ENCODE measurements at regions not wholly inside any gene's neighbourhood (a gene's known extent, or its start where the extent isn't known, plus 50 kb on each side); places are given as distances from the start of the nearest gene placed in this dataset.

DNA sequence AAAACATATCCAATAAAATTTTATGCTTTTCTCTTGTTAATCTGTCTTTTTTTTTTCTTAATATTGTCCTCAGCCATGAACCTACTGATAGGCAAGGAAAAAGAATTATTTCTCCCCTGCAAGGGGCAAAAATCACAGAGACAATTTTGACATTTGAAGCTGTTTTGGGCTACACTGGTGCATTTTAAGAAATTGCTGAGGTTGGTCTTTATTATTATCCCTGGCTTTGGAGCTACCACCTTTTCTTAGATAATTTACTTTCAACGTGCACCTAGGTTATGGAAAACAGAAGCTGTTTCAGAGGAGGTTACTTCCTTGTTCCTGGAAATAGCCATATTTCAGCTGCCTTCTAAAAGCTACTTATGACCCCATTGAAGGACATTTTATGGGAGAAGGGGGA is 195.5 kb upstream of the KYNU start:
- H3K36me3 ChIP-seq (ENCODE audit: control insufficient read depth in 2 of 2, extremely low read depth in 1 of 2, insufficient read depth in 2 of 2, low read length in 2 of 2) = no peaks in the 10 kb centered on the region
- no peak overlapping the region for H3K4me2 ChIP-seq (ENCODE audit: insufficient read depth, low read length)
- H4K20me1 ChIP-seq (replicated peaks; ENCODE audit: control insufficient read depth, extremely low read depth, insufficient read depth, low read length) = no peaks in the 10 kb centered on the region
- no peaks in the 10 kb centered on the region for H3K9me3 ChIP-seq (replicated peaks; ENCODE audit: control insufficient read depth, insufficient read depth, low read length)
- no peaks in the 10 kb centered on the region for H3K4me1 ChIP-seq (ENCODE audit: control insufficient read depth, extremely low read depth, insufficient read depth, low read length)
- no peak for FAIRE-seq
- H3K9ac ChIP-seq (replicated peaks; ENCODE audit: extremely low read depth, insufficient read depth, low read length) = no peak overlapping the region
- H2AFZ ChIP-seq (ENCODE audit: low read depth, low read length) = no peak overlapping the region
- CTCF ChIA-PET = interaction anchor here (0.9 to 6.6 kb wide), 6 partner anchors 11 to 308 kb away, joined by 3 to 100 read pairs (median 30); partner anchors contain the start of gene KYNU
- no TSS peak for BruUV-seq (replicated peaks)
- dilution Hi-C loops (cut with MboI; ENCODE audit: extremely low pct_ligation_motif_present, low sequenced_read_pairs) = no loop called here
- no peak overlapping the region for H3K4me3 ChIP-seq (replicated peaks in 1 of 3; ENCODE audit: insufficient read depth in 1 of 3, low read depth in 1 of 3, low read length in 3 of 3)
- no peak overlapping the region for H3K27ac ChIP-seq (ENCODE audit: insufficient read depth, low read depth, low read length)
- H3K27me3 ChIP-seq (ENCODE audit: control insufficient read depth in 2 of 2, insufficient read depth in 2 of 2, low read length in 2 of 2) = peaks cover 0 to 3% of the 10 kb centered on the region in 2 experiments
- no peaks in the 10 kb centered on the region for H3K79me2 ChIP-seq (ENCODE audit: control insufficient read depth, insufficient read depth, low read length)
- H3K9me1 ChIP-seq (replicated peaks; ENCODE audit: control insufficient read depth, extremely low read depth, insufficient read depth, low read length) = no peaks in the 10 kb centered on the region
- intact Hi-C loops (cut with micrococcal nuclease) = loop anchor here (1.0 to 2.0 kb wide), 3 partner anchors 195 to 307 kb away; partner anchors contain the start of gene KYNU
- DNase-seq (ENCODE audit: low read depth, low spot score) = no peak
- POLR2A ChIA-PET = no interaction called here
- no peak for TF ChIP-seq GATA2 (IDR thresholded peaks at IDR 0.05; ENCODE audit: insufficient read depth, insufficient read length, low read depth, low read length)
- no peak for TF ChIP-seq POLR2A (IDR thresholded peaks at IDR 0.05; ENCODE audit: low read depth, low read length)
- TF ChIP-seq MAX (IDR thresholded peaks at IDR 0.05; ENCODE audit: insufficient read depth, insufficient read length) = no peak
- no peak for TF ChIP-seq CTCF (IDR thresholded peaks at IDR 0.05; ENCODE audit: extremely low read depth in 1 of 2, insufficient read depth in 1 of 2, low read depth in 1 of 2, low read length in 2 of 2)
- no peak for TF ChIP-seq EZH2 (IDR thresholded peaks at IDR 0.05; ENCODE audit: borderline replicate concordance, low read depth, low read length, severe bottlenecking)
- TF ChIP-seq POLR2AphosphoS5 (IDR thresholded peaks at IDR 0.05; ENCODE audit: insufficient read depth, low read depth, low read length) = no peak
- TF ChIP-seq JUN (IDR thresholded peaks at IDR 0.05; ENCODE audit: borderline replicate concordance, insufficient read depth, insufficient read length, low read depth) = no peak
- no peak for TF ChIP-seq FOS (IDR thresholded peaks at IDR 0.05; ENCODE audit: borderline replicate concordance, insufficient read depth, low read length)
- TF ChIP-seq MYC (IDR thresholded peaks at IDR 0.05; ENCODE audit: low read depth, low read length) = no peak

Data from endothelial cell of umbilical vein (primary cell).